Body of pancreas (tissue), 4 donors: ENCODE measurements at regions not wholly inside any gene's neighbourhood (a gene's known extent, or its start where the extent isn't known, plus 50 kb on each side); places are given as distances from the start of the nearest gene placed in this dataset.
"Not testable (repeated sequence)": the region's sequence is repeated elsewhere in the genome, so short reads cannot be mapped to it uniquely, and the experiment has no call there.

ENCODE experiments used
- ATAC-seq: fragments of 150-250 bp; one replicate; pipeline ENCODE4 v1.9.1; 2016
- DNase-seq, 4 donors: peaks; one replicate each; pipeline ENCODE4 v3.0.0-alpha.2; 2019
- H3K27ac ChIP-seq, 4 donors: fragments of 200-600 bp; sonication (generic); 1 replicate in 3 of 4; 2 replicates in 1 of 4; pipeline versions ENCODE4 v1.5.1 to v1.6.1; 2016 to 2019; ENCODE audit warnings: mild to moderate bottlenecking in 1 of 4, mixed read lengths in 1 of 4, moderate library complexity in 1 of 4
- H3K27me3 ChIP-seq, 2 donors: fragments of 200-600 bp; sonication (generic); one replicate each; pipeline ENCODE4 v1.6.0; 2016; ENCODE audit warnings: mild to moderate bottlenecking in 1 of 2
- H3K36me3 ChIP-seq, 2 donors: fragments of 200-600 bp; sonication (generic); replicated peaks in 1 of 2; 2 replicates each; pipeline ENCODE4 v1.5.1; 2016; ENCODE audit warnings: low read depth in 2 of 2; ENCODE audit not compliant: insufficient read depth in 1 of 2
- H3K4me1 ChIP-seq: fragments of 200-600 bp; sonication (generic); one replicate; pipeline ENCODE4 v1.6.0; 2016
- H3K4me3 ChIP-seq, 2 donors: fragments of 200-600 bp; sonication (generic); 1 replicate in 1 of 2; 2 replicates in 1 of 2; pipeline ENCODE4 v1.5.1; 2016 to 2019
- H3K9me3 ChIP-seq, 3 donors: fragments of 200-600 bp; sonication (generic); 1 replicate in 2 of 3; 2 replicates in 1 of 3; pipeline ENCODE4 v1.5.1; 2016
- CTCF ChIP-seq, 7 experiments: fragments of 450-650 bp in 4 of 7; fragments of 200-600 bp in 3 of 7; sonication (generic) in 3 of 7; IDR thresholded peaks; one replicate each; pipeline ENCODE4 v1.5.1; 2016 to 2019; ENCODE audit warnings: antibody characterized with exemption in 7 of 7
- POLR2A ChIP-seq, 3 donors: fragments of 450-650 bp; IDR thresholded peaks; one replicate each; pipeline ENCODE4 v1.6.1; 2016; ENCODE audit warnings: antibody characterized with exemption in 3 of 3, mild to moderate bottlenecking in 2 of 3
- WGBS, 2 donors: methylation state at CpG; one replicate each; pipeline ENCODE4 v1.1.5; 2017; 5-methylcytosine and 5-hydroxymethylcytosine counted together
- intact Hi-C: fragments of 100-400 bp; cut with DNase I; formaldehyde crosslinking; loops from one replicate; pipeline ENCODE4 v1.15.1; 2023

- no peaks in the 10 kb centered on the region for H3K9me3 ChIP-seq
- H3K4me1 ChIP-seq: no peaks in the 10 kb centered on the region
- ATAC-seq (no peak), DNase-seq (no peak)
- H3K36me3 ChIP-seq: no peaks in the 10 kb centered on the region
- no peak overlapping the region for H3K27ac ChIP-seq
- H3K27me3 ChIP-seq: no peaks in the 10 kb centered on the region
- WGBS, 2 donors: 85 to 90% methylated on average over 11 to 15 of the region's 15 CpGs
- intact Hi-C loops: no loop called here
- TF ChIP-seq CTCF (IDR thresholded peaks at IDR 0.05) (no peak), POLR2A (IDR thresholded peaks at IDR 0.05) (no peak)
- no peak overlapping the region for H3K4me3 ChIP-seq
These were observed 92.2 kb downstream of the TNFRSF13B start for GRCh38 chr17:16879686-16880085.

- 71% methylated on average over 10 of the region's 10 CpGs for WGBS, 2 donors
- DNase-seq (no peak), ATAC-seq (no peak)
- Histone ChIP-seq H3K27me3 (no peaks in the 10 kb centered on the region), H3K9me3 (no peaks in the 10 kb centered on the region), H3K4me1 (no peaks in the 10 kb centered on the region), H3K36me3 (no peaks in the 10 kb centered on the region), H3K27ac (no peak overlapping the region), H3K4me3 (no peak overlapping the region)
- TF ChIP-seq POLR2A (IDR thresholded peaks at IDR 0.05) (no peak), CTCF (IDR thresholded peaks at IDR 0.05) (no peak)
- intact Hi-C loops: no loop called here
These were observed 93.3 kb downstream of the TNFRSF13B start for GRCh38 chr17:16878606-16879005.

- intact Hi-C loops: no loop called here
- Histone ChIP-seq H3K36me3 (no peaks in the 10 kb centered on the region), H3K27ac (no peak overlapping the region), H3K4me1 (no peaks in the 10 kb centered on the region), H3K27me3 (no peaks in the 10 kb centered on the region), H3K4me3 (no peak overlapping the region), H3K9me3 (no peaks in the 10 kb centered on the region)
- ATAC-seq: no peak
- TF ChIP-seq POLR2A (IDR thresholded peaks at IDR 0.05): no peak
- TF ChIP-seq CTCF (IDR thresholded peaks at IDR 0.05): no peak
- 72 to 94% methylated on average over 4 of the region's 4 CpGs for WGBS, 2 donors
- DNase-seq: no peak
These were observed 93.8 kb downstream of the TNFRSF13B start for GRCh38 chr17:16878084-16878483.

GRCh38 chr17:16877099-16877498 lies 94.8 kb downstream of the TNFRSF13B start:
- WGBS, 2 donors: 82 to 88% methylated on average over 1 of the region's 1 CpG
- ATAC-seq: no peak
- Histone ChIP-seq H3K4me3 (no peak overlapping the region), H3K27me3 (no peaks in the 10 kb centered on the region), H3K4me1 (no peaks in the 10 kb centered on the region), H3K27ac (no peak overlapping the region), H3K9me3 (no peaks in the 10 kb centered on the region), H3K36me3 (no peaks in the 10 kb centered on the region)
- intact Hi-C loops: no loop called here
- DNase-seq: no peak
- TF ChIP-seq POLR2A (IDR thresholded peaks at IDR 0.05): no peak
- no peak for TF ChIP-seq CTCF (IDR thresholded peaks at IDR 0.05)

- DNase-seq (peak in 1 of 4 donors; percentile 38), ATAC-seq (no peak)
- Histone ChIP-seq H3K4me1 (no peaks in the 10 kb centered on the region), H3K27me3 (no peaks in the 10 kb centered on the region), H3K36me3 (no peaks in the 10 kb centered on the region), H3K4me3 (no peak overlapping the region), H3K27ac (no peak overlapping the region), H3K9me3 (no peaks in the 10 kb centered on the region)
- intact Hi-C loops: no loop called here
- TF ChIP-seq POLR2A (IDR thresholded peaks at IDR 0.05) (no peak), CTCF (IDR thresholded peaks at IDR 0.05) (no peak)
These were observed 96.3 kb downstream of the TNFRSF13B start for GRCh38 chr17:16875662-16876061.

- DNase-seq, H3K27me3 ChIP-seq, H3K9me3 ChIP-seq, H3K27ac ChIP-seq, H3K36me3 ChIP-seq, ATAC-seq, H3K4me1 ChIP-seq, H3K4me3 ChIP-seq, intact Hi-C loops: not testable (repeated sequence)
- WGBS, 2 donors: 78 to 82% methylated on average over 6 to 9 of the region's 12 CpGs
These were observed 97.7 kb downstream of the TNFRSF13B start for GRCh38 chr17:16874216-16874615.
